ENCODE measurements at regions not wholly inside any gene's neighbourhood (a gene's known extent, or its start where the extent isn't known, plus 50 kb on each side); places are given as distances from the start of the nearest gene placed in this dataset.

GRCh38 chr6:87935196-87935595 is 112.4 kb upstream of the SPACA1 start:
- TF ChIP-seq CTCF (conservative IDR thresholded peaks at IDR 0.05) = no peak
- no peak for TF ChIP-seq ZFX (IDR thresholded peaks at IDR 0.05)
